NCI-H1436 (cell line): ENCODE measurements at regions not wholly inside any gene's neighbourhood (a gene's known extent, or its start where the extent isn't known, plus 50 kb on each side); places are given as distances from the start of the nearest gene placed in this dataset.
"Not testable (repeated sequence)": the region's sequence is repeated elsewhere in the genome, so short reads cannot be mapped to it uniquely, and the experiment has no call there.

Experiments
- DNase-seq: peaks from one replicate; lab custom pipeline; 2025; lab: John Stamatoyannopoulos, UW

DNA sequence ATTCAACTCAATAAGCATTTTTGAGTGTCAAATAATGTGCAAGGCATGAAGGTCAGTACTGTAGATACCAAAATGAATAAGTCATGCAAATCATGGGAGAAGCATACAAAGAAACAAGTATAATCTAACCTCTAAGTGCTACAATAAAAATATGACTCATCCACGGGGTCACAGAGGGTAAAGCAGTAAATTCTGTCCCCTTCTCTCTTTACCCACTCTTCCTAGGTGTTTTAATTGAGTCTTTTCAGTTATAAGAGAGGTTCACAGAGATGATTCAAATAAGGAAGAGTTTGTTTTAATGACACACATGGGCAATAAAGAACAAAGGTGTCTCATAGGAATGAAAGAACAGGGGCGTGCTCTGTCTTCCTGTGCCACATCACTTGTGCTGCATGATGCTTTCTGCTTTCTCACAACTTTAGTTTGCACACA lies 71.5 kb upstream of the DAAM1 start:
- DNase-seq, result no peak

DNA sequence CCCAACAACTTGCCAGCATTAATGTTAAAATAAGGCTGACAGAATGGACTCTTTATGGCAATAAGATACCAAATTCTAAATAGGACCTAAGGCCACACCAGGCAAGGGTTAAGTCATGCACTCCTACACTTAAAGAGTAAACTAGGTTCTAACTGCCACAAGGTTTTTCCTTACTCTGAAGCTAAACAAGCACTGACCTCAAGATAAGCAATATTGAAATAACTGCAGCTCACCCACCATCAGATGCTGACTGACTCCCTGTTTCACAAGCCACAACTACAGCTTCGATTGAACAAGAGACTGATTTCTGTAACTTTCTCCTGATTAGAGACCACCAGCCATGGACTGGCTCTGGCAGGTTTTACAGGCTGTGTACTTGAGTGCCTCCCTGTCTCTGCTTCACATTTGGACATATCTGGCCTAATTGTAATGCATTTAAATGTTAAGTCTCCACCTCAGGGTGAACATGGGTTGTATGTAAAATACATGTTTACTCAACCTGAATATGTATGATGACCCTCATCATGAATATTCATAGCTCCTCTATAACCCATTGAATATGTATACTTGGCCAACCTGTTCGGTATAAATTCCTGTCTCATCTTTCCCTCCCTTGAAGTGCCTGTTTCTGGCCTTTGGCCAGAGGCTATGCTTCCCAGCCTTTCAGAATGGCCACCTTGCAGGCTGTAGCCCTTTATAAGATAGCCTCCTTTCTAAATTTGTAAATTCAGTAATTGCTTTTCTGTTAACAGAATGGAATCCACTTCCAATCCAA lies 70.5 kb upstream of the DAAM1 start:
- no peak for DNase-seq

DNA sequence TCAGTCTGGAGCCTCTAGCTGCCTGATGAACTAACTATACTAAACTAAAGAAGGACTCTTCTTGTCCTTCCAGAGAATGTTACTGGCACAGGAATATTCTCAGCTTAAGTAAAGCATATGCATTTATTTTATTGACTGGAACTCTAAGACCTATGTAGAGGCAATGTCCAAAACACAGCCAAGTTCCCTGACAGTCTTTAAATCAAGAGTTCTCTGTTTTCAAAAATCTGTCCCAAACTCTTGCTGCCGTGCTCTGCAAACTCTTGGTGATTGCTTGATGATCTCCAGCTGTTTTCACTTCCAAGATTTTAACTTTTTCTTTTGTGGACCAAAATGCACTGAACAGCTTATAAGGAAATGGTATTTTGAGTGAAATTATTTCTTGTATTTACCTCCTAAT lies 67.5 kb upstream of the DAAM1 start:
- DNase-seq, result no peak

DNA sequence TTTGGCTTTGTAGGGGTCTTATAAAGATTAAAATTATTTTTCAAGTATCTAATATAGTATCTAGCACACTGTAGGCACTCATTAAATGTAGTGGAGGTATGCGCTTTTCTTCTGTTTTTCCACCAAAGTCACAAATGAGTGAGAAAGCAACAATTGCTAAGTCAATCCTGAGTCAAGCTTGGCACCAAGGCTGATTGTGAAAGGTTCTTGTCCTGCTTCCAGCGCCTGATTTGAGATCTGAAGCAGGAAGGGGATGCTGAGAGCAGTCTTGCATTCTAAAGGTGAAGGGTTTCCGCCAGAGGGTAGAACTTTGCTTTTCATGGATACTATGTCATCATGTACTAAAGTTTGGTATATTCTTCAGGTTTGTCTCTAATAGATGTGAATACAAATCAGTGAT lies 64.9 kb upstream of the DAAM1 start:
- DNase-seq, result no peak

DNA sequence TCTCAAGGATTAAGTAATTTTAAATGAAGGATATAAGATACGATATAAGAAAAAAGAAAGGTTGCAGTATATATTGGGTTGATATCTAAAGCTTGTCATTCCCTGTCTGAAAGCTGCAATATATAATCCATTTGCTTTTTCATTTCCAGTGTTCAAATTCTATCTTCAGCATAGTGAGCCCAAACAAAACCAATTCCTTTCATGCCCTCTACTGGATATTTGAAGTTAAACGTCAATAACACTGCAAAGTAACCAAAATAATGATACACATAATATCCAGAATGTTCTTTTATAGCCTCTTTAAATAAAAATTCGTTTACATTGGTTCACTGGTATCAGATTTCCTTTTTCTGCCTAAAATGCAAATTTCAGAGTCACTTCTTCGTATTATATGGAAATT lies 64.5 kb upstream of the DAAM1 start:
- DNase-seq, result peak; percentile 18

DNA sequence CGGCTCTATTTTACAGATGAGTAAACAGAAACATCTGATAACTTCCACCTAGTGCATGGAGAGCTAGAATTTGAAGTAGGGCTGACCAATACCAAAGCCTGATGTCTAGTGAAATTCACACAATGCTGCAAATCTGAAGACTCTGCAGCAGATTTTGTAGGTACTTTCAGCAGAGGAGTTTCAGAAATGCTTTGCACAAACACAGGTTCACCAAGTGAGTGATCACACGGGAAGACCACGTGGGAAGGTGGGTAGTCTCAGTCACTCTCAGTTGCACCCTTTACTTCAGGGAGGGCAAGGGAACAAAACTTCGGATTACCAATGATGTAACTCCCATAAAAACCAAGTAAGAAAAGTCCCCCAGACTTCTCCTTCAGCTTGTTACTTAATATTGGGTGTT lies 63.3 kb upstream of the DAAM1 start:
- no peak for DNase-seq

DNA sequence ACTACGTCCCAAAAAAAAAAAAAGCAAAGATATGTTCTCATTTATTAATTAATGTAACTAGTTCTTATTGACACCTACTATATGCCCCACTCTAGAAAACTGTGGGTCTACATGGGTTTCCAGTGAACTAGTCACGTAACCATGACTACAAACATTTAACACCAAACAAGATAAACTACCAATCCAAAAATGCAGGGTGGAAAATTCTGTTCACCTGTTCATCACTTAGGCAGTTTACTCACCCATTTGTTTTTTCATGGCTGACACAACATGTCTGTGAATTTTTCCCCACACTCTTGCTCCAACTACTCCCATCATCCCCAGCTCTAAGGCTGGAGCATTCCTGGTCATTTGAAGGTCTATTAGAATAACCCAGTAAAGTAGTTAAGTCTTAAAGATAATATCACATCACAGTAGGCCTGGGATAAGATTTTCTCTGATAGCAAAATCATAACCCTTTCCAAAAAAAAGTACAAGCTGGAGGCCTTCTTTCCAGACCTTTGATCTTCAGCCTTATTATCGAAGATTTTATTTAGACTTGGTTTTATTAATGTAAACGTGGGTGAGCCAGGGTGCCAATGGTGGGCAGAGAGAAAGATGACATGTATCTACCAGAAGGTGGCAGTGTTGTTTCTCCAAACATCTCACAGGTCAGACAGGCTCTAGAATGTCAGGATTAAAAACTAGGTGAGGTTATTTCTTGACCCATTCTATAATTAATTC lies 61.6 kb upstream of the DAAM1 start:
- peak; percentile 73 for DNase-seq

DNA sequence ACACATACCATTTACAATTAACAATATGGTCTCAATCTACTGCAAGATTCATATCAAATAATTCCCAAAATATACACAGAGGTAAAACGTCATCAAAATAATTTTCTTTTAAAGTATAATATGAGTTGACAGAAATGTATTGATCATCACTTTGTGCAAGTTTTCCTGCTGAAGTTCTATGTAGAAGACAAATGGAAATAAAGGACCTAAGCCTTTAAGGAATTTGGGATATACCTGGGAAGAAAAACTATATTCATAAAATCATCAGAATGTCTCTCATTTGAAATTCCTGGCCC lies 61.1 kb upstream of the DAAM1 start:
- DNase-seq, result no peak

DNA sequence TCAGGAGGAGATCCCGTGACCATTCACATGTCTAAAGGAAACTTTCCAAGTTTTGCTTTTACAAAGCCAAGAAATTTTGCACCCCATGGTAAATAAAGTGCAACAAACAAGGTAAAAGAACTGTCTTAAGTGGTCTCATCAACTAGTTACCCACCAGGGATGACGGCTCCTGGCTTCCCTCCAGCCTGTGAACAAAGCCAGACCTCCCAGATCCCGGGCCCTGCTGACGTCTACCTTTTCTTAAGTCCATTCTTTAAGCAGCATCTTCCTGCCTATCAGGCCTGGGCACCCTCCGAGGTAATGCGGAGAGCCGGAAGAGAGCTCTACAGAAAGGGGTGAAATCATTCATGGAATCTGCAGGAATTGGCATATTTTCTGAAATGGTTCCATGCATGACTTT lies 58.0 kb upstream of the DAAM1 start:
- no peak for DNase-seq

DNA sequence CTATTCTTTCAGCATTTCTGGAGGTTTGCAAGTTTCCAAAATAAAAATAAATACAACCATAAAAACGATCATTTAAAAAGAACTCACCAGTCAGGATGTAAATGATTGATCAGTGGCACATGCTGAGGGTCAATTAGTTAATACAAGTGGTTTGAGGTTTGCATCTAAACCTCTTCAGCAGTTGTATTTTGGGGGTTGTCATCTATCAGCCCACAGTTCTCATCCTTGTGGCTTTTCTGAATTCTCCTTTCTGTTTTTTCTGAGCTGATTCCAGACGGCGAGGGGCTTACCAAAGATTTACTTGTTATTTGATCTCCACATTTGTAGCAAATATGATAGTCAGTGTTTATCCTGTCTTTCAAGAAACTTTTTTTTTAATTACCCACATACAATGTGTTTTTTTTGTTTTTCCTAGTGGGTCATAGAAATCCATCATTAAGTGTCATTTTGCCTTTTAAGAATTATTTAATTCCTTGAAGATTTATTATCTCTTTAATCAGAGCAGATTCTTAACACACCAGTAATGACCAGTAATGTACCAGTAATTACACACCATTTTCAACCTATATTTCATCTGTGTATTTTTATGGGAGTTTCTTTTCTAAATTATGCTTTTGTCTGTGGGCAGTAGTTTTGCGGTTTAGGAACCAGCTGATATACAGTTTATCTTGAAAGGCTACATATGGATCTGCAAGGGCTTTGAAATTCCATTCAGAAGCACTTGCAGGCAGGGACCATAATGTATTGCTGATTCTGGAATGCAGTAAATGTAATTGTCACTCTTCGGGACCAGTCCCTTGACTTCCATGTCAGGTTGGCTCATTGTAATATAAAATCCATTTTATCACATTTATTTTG lies 56.3 kb upstream of the DAAM1 start:
- no peak for DNase-seq

DNA sequence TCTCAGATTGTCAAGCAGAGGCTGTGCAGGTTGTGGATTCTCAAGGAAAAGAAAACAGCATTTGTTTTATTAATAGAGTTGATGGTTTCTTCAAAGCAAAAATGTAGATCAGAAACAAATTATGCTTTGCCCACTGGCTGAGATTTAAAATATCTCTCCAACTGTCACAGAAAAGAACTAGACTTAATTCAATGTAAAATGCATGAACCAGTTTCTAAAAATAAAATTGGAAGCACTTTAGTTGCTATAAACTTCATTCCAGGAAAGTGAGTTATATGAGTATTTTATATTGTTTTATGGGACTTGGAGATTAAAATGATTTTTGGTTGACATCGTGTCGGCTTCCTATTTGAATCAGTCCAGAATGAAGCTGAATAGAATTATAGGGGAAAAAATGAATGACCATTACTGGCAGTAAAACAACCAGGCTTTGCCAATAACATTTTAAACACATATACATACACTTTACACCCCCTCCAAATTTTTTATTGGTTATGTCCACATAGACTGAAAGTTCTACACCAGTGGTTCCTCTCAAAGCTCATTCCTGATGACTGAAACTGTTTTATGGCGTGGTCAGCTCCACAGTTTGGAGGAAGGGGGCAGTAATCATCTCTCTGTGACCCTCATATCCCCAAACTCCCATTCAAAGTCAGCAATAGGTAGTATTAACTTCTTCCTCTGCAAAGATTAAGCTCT lies 55.5 kb upstream of the DAAM1 start:
- no peak for DNase-seq

DNA sequence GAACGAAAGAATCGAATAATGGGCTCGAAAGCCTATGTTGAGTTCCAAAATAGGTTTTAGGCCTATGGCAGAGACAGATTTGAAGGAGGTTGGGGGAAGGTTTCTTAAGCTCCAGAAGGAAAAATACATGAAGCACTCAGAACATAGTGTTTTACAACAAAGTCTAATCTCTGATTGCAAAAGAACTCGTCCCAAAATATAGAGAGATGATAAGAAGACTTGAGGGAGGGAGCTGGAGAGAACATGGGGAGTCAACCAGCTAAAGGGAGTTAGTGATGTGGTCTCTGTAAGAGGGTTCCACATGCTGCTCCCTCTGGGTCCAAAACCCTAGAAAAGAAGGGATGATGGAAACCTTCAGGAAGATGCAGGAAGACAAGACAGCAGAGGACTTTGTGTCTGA lies 54.8 kb upstream of the DAAM1 start:
- DNase-seq, result no peak

DNA sequence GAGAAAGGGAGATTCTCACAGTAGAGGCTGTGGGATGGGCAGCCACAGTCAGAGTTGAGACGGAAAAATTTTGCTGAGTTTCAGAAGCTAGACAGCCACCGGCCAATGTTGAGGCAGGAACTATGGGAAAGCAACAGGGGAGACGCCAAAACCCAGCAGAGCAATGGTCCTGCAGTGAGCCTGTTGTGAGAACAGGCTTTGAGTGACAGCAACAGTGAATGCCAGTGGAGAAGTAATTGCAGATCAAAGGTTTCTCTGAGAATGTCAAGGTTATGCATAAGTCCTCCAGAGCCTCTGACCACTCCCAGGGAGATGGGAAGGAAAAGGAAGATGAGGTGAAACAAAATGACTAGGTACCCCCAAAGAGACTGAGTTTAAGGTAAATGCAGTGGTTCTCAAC lies 54.2 kb upstream of the DAAM1 start:
- no peak for DNase-seq

DNA sequence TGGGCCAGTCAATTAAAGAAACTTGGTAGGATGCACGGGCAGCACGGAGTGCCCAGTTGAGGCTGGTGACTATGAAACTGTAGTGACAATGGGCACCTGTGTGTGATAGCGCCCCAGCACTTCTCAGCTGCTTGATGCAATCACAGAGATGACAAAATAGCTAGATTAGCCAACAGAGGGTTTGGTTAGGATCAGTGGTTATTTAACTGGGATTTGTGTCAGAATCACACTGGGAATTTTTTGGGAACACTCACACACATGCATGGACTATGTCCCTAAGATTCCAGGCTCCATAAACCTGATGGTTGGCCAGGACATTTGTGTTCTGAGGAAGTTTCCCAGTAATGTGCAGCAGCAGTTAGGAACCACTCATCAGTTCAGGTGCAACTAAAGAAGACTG lies 51.2 kb upstream of the DAAM1 start:
- DNase-seq, result no peak

DNA sequence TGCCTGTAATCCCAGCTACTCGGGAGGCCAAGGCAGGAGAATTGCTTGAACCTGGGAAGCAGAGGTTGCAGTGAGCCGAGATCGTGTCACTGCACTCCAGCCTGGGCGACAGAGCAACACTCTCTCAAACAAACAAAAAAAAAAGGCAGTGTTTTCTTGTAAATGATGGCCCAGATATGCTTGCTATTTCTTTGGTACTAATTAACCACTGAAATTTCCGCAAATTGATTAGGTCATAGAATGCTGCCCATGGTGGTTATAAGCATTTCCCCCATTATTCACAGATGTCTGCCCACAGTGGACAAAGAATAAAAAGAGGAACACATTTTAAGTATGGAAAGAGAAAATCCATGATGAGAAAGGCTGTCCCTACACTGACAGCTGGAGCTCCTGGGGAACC lies 49.9 kb upstream of the DAAM1 start:
- not testable (repeated sequence) for DNase-seq
